HUES6 (cell line): ENCODE measurements at regions not wholly inside any gene's neighbourhood (a gene's known extent, or its start where the extent isn't known, plus 50 kb on each side); places are given as distances from the start of the nearest gene placed in this dataset.
"Not testable (repeated sequence)": the region's sequence is repeated elsewhere in the genome, so short reads cannot be mapped to it uniquely, and the experiment has no call there.

ENCODE experiments used
- H3K27ac ChIP-seq: 2 replicates; pipeline ENCODE4 v1.7.0; 2013; ENCODE audit warnings: low read depth, mild to moderate bottlenecking, low read length, inconsistent platforms
- H3K27me3 ChIP-seq: 2 replicates; pipeline ENCODE4 v1.6.1; 2013; ENCODE audit warnings: low read length; ENCODE audit not compliant: control insufficient read depth, insufficient read depth
- H3K36me3 ChIP-seq: 2 replicates; pipeline ENCODE4 v1.6.1; 2013; ENCODE audit warnings: low read length; ENCODE audit not compliant: control insufficient read depth, insufficient read depth
- H3K4me1 ChIP-seq: 2 replicates; pipeline ENCODE4 v1.6.1; 2013; ENCODE audit warnings: low read length; ENCODE audit not compliant: control insufficient read depth, insufficient read depth
- H3K4me3 ChIP-seq: 2 replicates; pipeline ENCODE4 v1.5.1; 2013; ENCODE audit warnings: low read depth, low read length
- H3K9ac ChIP-seq: one replicate; pipeline ENCODE4 v1.6.1; 2013; ENCODE audit warnings: mild to moderate bottlenecking, low read length
- H3K9me3 ChIP-seq: 2 replicates; pipeline ENCODE4 v1.6.1; 2013; ENCODE audit warnings: low read depth, low read length; ENCODE audit not compliant: control insufficient read depth, insufficient read depth

- H3K4me1 ChIP-seq = peaks cover 3% of the 10 kb centered on the region; the same call in 1 of the 2 replicates
- H3K27me3 ChIP-seq = no peaks in the 10 kb centered on the region
- H3K27ac ChIP-seq = no peak overlapping the region
- no peaks in the 10 kb centered on the region for H3K9me3 ChIP-seq
- no peaks in the 10 kb centered on the region for H3K36me3 ChIP-seq
- no peak overlapping the region for H3K9ac ChIP-seq
- no peak overlapping the region for H3K4me3 ChIP-seq
Observed at GRCh38 chr2:53209679-53210458, 557.7 kb upstream of the CHAC2 start.

- Histone ChIP-seq H3K27ac (no peak overlapping the region), H3K9me3 (no peaks in the 10 kb centered on the region), H3K27me3 (no peaks in the 10 kb centered on the region), H3K4me3 (no peak overlapping the region), H3K4me1 (peaks cover 3% of the 10 kb centered on the region; the same call in 1 of the 2 replicates), H3K9ac (no peak overlapping the region), H3K36me3 (no peaks in the 10 kb centered on the region)
Observed at GRCh38 chr2:53208815-53209214, 558.8 kb upstream of the CHAC2 start.

GRCh38 chr2:53206226-53206625, 561.4 kb upstream of the CHAC2 start:
- H3K4me1 ChIP-seq, H3K9me3 ChIP-seq, H3K4me3 ChIP-seq, H3K27ac ChIP-seq, H3K9ac ChIP-seq, H3K36me3 ChIP-seq, H3K27me3 ChIP-seq: not testable (repeated sequence)

GRCh38 chr2:53202063-53202462, 565.5 kb upstream of the CHAC2 start:
- H3K4me3 ChIP-seq = no peak overlapping the region

GRCh38 chr2:53200072-53200471, 567.5 kb upstream of the CHAC2 start:
- H3K9ac ChIP-seq = no peak overlapping the region
- H3K27ac ChIP-seq = no peak overlapping the region
- H3K9me3 ChIP-seq = no peaks in the 10 kb centered on the region
- no peaks in the 10 kb centered on the region for H3K36me3 ChIP-seq
- H3K4me3 ChIP-seq = no peak overlapping the region
- H3K4me1 ChIP-seq = no peaks in the 10 kb centered on the region
- no peaks in the 10 kb centered on the region for H3K27me3 ChIP-seq

More at GRCh38 chr2:53202063-53202462, 565.5 kb upstream of the CHAC2 start:
- Histone ChIP-seq H3K27ac (no peak overlapping the region), H3K27me3 (no peaks in the 10 kb centered on the region), H3K9me3 (no peaks in the 10 kb centered on the region), H3K9ac (no peak overlapping the region), H3K36me3 (no peaks in the 10 kb centered on the region), H3K4me1 (no peaks in the 10 kb centered on the region)

- no peak overlapping the region for H3K27ac ChIP-seq
- H3K4me3 ChIP-seq = no peak overlapping the region
- no peaks in the 10 kb centered on the region for H3K4me1 ChIP-seq
- no peaks in the 10 kb centered on the region for H3K36me3 ChIP-seq
- no peak overlapping the region for H3K9ac ChIP-seq
- H3K9me3 ChIP-seq = no peaks in the 10 kb centered on the region
- H3K27me3 ChIP-seq = no peaks in the 10 kb centered on the region
Observed at GRCh38 chr2:53188851-53189510, 578.6 kb upstream of the CHAC2 start.

GRCh38 chr2:53183581-53183980, 584.0 kb upstream of the CHAC2 start:
- Histone ChIP-seq H3K4me1 (peaks cover 21% of the 10 kb centered on the region), H3K4me3 (no peak overlapping the region), H3K9ac (no peak overlapping the region), H3K27me3 (no peaks in the 10 kb centered on the region), H3K36me3 (no peaks in the 10 kb centered on the region), H3K27ac (no peak overlapping the region), H3K9me3 (no peaks in the 10 kb centered on the region)

GRCh38 chr2:53182601-53183000, 585.0 kb upstream of the CHAC2 start:
- no peak overlapping the region for H3K27ac ChIP-seq
- H3K9me3 ChIP-seq = no peaks in the 10 kb centered on the region
- H3K4me1 ChIP-seq = peaks cover 21% of the 10 kb centered on the region
- H3K4me3 ChIP-seq = no peak overlapping the region
- no peaks in the 10 kb centered on the region for H3K27me3 ChIP-seq
- H3K9ac ChIP-seq = no peak overlapping the region
- H3K36me3 ChIP-seq = no peaks in the 10 kb centered on the region

GRCh38 chr2:53181759-53182158, 585.8 kb upstream of the CHAC2 start:
- H3K9me3 ChIP-seq = no peaks in the 10 kb centered on the region
- no peaks in the 10 kb centered on the region for H3K36me3 ChIP-seq
- no peaks in the 10 kb centered on the region for H3K27me3 ChIP-seq
- peaks cover 21% of the 10 kb centered on the region for H3K4me1 ChIP-seq
- H3K27ac ChIP-seq = no peak overlapping the region
- H3K4me3 ChIP-seq = no peak overlapping the region
- no peak overlapping the region for H3K9ac ChIP-seq

GRCh38 chr2:53177327-53177726, 590.3 kb upstream of the CHAC2 start:
- H3K9ac ChIP-seq = no peak overlapping the region
- H3K27me3 ChIP-seq = no peaks in the 10 kb centered on the region
- H3K9me3 ChIP-seq = no peaks in the 10 kb centered on the region
- no peaks in the 10 kb centered on the region for H3K36me3 ChIP-seq
- no peak overlapping the region for H3K27ac ChIP-seq
- no peak overlapping the region for H3K4me3 ChIP-seq
- H3K4me1 ChIP-seq = peaks cover 6% of the 10 kb centered on the region; the same call in 1 of the 2 replicates

- Histone ChIP-seq H3K9ac (no peak overlapping the region), H3K4me1 (no peaks in the 10 kb centered on the region), H3K36me3 (no peaks in the 10 kb centered on the region), H3K27ac (no peak overlapping the region), H3K9me3 (no peaks in the 10 kb centered on the region), H3K4me3 (no peak overlapping the region), H3K27me3 (no peaks in the 10 kb centered on the region)
Observed at GRCh38 chr2:53174539-53174938, 593.1 kb upstream of the CHAC2 start.
